AG10803 (cell line): ENCODE measurements at regions not wholly inside any gene's neighbourhood (a gene's known extent, or its start where the extent isn't known, plus 50 kb on each side); places are given as distances from the start of the nearest gene placed in this dataset.
"Not testable (repeated sequence)": the region's sequence is repeated elsewhere in the genome, so short reads cannot be mapped to it uniquely, and the experiment has no call there.

ENCODE experiments used
- DNase-seq: peaks from one replicate; pipeline ENCODE4 v3.0.0; 2010; ENCODE audit warnings: low read depth
- H3K4me3 ChIP-seq: 2 replicates; pipeline ENCODE4 v1.5.1; 2011; ENCODE audit warnings: mild to moderate bottlenecking, low read length, control low read depth
- TF ChIP-seq, protein P1 (sequence below): conservative IDR thresholded peaks from 2 replicates; pipeline ENCODE4 v1.5.1; 2011; ENCODE audit warnings: mild to moderate bottlenecking, low read length, control low read depth, inconsistent platforms

DNA sequence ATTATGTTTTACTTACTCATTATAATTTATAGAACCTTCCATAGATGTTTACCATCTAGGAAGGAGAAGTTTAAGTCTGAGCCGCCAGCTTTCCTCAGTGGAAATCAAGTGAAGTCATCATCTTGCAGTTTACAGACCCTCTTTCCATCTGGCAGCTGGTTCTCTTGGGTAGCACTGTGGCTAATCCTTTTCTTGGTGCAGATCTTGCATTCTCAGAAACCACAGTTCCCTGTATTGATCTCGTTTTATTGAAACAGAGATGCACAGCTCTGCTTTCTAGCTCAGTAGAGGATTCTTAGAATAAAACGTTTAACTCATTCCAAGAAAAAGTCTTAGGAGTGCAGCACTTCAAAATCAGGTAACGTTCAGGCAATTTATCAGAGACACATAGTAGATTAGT is 1154.7 kb downstream of the FOXD4L5 start:
- H3K4me3 ChIP-seq, DNase-seq: not testable (repeated sequence)

DNA sequence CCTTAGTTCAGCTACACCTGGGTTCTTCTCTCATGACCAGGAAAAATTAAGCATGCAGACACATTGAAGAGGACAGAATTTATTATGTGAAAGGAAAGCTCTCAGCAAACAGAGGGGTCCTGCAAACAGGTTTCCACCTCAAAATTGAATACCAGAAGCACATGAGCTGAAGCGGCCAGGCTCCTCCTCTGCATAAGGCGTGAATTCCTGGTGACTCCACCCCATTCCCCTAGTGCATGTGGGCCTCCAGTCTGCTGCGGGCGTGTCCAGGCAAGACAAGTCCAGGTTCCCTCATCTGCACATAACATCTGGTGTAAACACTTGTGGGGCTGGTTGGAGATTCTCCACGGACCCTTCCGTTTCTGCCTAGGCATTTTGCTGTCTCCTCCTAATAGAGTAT is 1156.4 kb downstream of the FOXD4L5 start:
- TF ChIP-seq, protein P1, sequence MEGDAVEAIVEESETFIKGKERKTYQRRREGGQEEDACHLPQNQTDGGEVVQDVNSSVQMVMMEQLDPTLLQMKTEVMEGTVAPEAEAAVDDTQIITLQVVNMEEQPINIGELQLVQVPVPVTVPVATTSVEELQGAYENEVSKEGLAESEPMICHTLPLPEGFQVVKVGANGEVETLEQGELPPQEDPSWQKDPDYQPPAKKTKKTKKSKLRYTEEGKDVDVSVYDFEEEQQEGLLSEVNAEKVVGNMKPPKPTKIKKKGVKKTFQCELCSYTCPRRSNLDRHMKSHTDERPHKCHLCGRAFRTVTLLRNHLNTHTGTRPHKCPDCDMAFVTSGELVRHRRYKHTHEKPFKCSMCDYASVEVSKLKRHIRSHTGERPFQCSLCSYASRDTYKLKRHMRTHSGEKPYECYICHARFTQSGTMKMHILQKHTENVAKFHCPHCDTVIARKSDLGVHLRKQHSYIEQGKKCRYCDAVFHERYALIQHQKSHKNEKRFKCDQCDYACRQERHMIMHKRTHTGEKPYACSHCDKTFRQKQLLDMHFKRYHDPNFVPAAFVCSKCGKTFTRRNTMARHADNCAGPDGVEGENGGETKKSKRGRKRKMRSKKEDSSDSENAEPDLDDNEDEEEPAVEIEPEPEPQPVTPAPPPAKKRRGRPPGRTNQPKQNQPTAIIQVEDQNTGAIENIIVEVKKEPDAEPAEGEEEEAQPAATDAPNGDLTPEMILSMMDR: no peak
- no peak for DNase-seq
- no peak overlapping the region for H3K4me3 ChIP-seq

- DNase-seq, H3K4me3 ChIP-seq: not testable (repeated sequence)
These were observed 1163.4 kb downstream of the FOXD4L5 start for GRCh38 chr9:64121602-64122001.

DNA sequence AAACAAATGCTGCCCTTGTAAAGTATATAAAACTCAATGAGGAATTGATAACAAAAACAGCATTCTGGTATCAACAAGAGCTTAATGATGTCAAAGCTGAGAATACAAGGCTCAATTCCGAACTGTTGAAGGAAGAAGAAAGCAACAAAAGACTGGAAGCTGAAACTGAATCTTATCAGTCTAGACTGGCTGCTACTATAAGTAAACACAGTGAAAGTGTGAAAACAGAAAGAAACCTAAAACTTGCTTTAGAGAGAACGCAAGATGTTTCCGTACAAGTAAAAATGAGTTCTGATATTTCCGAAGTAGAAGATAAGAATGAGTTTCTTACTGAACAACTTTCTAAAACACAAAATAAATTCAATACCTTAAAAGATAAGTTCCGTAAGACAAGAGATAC is 1167.7 kb downstream of the FOXD4L5 start:
- not testable (repeated sequence) for DNase-seq

DNA sequence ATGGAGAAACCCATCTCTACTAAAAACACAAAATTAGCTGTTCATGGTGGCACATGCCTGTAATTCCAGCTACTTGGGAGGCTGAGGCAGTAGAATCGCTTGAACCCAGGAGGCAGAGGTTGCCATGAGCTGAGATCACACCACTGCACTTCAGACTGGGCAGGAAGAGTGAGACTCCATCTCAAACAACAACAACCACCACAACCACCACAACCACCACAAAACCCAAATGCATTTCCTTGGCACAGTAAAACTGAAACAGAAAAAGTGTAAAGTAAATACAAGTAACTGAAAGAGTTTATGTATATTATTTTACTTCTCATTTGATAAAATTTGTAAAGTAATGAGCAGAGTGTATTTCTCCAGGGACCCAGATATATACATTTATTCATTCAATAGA is 1177.1 kb downstream of the FOXD4L5 start:
- not testable (repeated sequence) for H3K4me3 ChIP-seq, DNase-seq

More for the DNA sequence above, 1167.7 kb downstream of the FOXD4L5 start:
- not testable (repeated sequence) for H3K4me3 ChIP-seq

- not testable (repeated sequence) for H3K4me3 ChIP-seq, DNase-seq
These were observed 1177.8 kb downstream of the FOXD4L5 start for GRCh38 chr9:64107211-64107610.

- not testable (repeated sequence) for H3K4me3 ChIP-seq, DNase-seq
These were observed 1179.8 kb downstream of the FOXD4L5 start for GRCh38 chr9:64105193-64105592.

DNA sequence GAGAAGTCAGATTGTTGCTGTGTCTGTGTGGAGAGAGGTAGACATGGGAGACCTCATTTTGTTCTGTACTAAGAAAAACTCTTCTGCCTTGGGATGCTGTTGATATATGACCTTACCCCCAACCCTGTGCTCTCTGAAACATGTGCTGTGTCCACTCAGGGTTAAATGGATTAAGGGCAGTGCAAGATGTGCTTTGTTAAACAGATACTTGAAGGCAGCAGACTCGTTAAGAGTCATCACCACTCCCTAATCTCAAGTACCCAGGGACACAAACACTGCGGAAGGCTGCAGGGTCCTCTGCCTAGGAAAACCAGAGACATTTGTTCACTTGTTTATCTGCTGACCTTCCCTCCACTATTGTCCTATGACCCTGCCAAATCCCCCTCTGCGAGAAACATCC is 1183.5 kb downstream of the FOXD4L5 start:
- not testable (repeated sequence) for DNase-seq, H3K4me3 ChIP-seq

GRCh38 chr9:64100571-64101155 is 1184.3 kb downstream of the FOXD4L5 start:
- DNase-seq, H3K4me3 ChIP-seq: not testable (repeated sequence)

DNA sequence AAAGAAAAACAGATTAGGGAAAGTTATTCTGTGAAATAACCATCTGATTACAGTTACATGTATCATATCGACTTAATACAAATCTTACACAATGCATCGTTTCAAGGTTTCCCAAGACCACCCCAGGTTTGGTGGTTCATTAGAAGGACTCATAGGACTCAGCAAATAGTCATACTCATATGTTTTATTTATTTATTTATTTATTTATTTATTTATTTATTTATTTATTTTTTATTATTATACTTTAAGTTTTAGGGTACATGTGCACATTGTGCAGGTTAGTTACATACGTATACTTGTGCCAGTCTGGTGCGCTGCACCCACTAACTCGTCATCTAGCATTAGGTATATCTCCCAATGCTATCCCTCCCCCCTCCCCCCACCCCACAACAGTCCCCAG is 1199.0 kb downstream of the FOXD4L5 start:
- DNase-seq: not testable (repeated sequence)

DNA sequence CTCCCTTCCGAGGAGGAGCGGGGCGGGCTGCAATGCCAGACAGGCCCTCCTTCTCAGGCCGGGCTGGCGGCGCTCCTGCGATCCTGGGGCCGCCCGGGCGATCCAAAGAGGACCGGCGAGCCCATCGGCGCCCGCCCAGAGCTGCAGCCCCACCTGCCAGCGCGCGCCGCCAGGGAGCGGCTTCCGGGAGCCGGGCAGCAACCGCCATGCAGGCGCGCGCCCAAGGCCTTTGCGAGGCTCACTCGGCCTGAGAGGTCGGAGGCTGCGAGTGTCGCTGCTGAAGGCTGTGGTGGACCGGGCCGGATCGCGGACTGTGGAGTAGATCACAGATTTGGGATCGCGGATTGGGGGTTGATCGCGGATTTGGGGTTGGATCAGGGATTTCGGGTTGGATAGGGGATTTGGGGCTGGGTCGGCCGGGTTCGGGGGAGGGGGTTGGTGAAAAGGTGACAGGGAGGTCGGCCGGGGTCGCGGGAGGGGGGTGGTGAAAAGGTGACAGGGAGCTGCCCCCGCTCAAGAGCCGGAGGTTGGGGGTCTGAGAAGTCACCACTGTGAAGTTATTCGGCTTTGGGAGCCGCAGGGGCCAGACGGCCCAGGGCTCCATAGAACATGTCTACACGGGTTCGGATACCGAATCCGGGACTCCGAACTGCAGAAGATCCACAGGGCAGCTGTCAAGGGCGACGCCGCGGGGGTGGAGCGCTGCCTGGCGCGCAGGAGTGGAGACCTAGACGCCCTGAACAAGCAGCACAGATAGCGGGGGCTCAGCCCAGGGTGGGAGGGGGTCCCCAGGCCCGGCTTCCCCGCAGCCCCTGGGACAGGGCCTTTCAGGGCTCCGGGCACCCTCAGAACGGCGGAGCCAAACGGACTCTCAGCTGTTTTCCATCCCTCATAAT is 1213.4 kb downstream of the FOXD4L5 start:
- not testable (repeated sequence) for DNase-seq, H3K4me3 ChIP-seq

More for the DNA sequence above, 1199.0 kb downstream of the FOXD4L5 start:
- H3K4me3 ChIP-seq: not testable (repeated sequence)

DNA sequence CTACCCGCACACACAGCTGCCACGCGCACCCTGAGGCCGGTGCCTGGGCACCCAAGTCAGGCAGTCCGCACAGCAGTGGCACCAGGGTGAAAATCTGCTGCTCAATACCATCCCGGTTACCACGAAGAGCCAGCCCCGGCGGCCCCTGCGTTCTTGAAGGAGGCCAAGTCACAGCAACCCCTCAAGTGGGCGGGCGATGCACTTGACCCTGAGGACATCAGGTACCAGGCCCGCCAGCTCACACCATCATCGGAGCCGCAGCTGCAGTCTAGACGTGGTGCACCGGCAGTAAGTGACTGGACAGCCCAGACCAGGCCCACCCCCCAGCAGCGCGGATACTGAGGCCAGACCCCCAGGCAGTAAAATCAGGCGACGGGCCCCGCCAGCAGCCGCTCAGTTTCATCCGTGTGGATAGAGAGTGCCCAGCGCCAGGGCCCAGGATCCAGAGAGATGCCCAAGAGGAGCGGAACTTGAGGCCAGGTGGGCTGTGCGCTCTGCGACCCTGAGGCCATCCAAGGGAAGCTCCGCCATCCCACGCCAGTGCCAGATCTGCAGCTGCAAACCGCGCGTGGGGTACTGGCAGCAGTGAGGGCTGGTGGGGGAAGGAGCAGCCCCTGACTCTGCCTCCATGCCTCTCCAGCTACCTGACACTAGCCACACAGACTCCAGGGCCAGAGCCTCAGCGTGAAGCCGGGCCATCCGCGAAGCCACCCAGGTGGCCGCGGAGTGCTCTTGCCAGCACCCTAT is 1214.2 kb downstream of the FOXD4L5 start:
- DNase-seq, H3K4me3 ChIP-seq: not testable (repeated sequence)

GRCh38 chr9:64070083-64070482 is 1214.9 kb downstream of the FOXD4L5 start:
- not testable (repeated sequence) for DNase-seq, H3K4me3 ChIP-seq
